GM20000 (cell line): ENCODE measurements at regions not wholly inside any gene's neighbourhood (a gene's known extent, or its start where the extent isn't known, plus 50 kb on each side); places are given as distances from the start of the nearest gene placed in this dataset.

Experiments
- DNase-seq: peaks from one replicate; pipeline ENCODE4 v3.0.0; 2012; ENCODE audit warnings: low spot score
- TF ChIP-seq, protein P1 (sequence below): IDR thresholded peaks from 2 replicates; pipeline ENCODE4 v1.5.1; 2012; ENCODE audit warnings: mild to moderate bottlenecking, control low read depth; ENCODE audit errors: extremely low read depth, missing control alignments

DNA sequence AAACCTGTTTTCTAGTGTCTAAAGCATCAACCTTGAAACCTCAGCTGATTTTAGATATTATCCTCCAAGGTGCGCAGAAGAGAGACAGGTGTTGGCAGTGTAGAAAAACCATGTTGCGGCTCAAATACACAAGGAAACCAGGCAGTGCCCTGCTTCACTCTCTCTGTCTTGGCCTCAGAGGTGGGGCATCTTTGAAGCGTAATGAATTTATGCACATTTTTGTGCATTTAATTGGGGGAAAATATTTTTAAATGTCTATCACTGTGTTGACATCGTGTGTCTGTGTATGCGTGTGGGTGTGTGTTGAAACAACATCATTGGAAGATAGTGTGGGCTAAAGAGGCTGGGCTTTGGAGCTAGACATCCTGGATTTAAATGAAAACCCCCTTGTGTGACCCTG, 334.0 kb upstream of the CHD6 start:
- TF ChIP-seq, protein P1, sequence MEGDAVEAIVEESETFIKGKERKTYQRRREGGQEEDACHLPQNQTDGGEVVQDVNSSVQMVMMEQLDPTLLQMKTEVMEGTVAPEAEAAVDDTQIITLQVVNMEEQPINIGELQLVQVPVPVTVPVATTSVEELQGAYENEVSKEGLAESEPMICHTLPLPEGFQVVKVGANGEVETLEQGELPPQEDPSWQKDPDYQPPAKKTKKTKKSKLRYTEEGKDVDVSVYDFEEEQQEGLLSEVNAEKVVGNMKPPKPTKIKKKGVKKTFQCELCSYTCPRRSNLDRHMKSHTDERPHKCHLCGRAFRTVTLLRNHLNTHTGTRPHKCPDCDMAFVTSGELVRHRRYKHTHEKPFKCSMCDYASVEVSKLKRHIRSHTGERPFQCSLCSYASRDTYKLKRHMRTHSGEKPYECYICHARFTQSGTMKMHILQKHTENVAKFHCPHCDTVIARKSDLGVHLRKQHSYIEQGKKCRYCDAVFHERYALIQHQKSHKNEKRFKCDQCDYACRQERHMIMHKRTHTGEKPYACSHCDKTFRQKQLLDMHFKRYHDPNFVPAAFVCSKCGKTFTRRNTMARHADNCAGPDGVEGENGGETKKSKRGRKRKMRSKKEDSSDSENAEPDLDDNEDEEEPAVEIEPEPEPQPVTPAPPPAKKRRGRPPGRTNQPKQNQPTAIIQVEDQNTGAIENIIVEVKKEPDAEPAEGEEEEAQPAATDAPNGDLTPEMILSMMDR = no peak
- DNase-seq = no peak

DNA sequence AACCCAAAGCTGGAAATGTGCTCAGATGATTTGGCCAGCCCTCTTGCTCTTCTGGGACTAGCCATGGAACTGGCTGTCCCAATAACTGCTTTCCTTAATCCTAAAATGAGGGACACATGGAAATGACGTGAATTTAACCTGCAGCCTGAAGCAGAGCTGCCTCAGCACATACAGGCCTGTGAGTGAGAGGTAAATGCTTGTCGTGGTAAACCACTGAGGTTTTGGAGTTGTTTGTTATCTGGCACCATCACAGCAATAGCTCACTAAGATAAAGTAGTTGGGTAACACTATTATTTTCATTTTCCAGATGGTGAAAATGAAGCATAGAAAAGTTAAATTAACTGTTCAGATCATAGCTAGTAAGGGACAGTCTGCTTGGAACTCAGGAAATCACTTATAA, 333.4 kb upstream of the CHD6 start:
- TF ChIP-seq, protein P1 = no peak

DNA sequence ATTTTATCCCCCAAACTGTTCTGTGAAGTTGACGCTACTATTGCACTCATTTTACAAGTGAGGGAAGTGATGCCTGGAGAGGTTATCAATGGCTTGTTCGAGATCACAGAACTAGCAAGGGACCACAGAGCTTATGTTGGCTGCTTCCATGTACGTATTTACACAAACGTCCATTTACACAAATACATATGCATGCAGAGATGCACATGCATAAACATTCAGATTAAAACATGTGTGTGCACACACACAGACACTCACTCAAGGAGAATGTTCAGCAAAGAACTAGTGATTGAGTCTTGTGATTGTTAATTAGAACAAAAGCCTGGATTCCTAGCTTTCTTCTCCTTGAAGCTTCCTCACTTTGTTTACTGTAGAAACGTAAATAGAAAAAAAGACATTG, 321.5 kb upstream of the CHD6 start:
- TF ChIP-seq, protein P1 = no peak
- no peak for DNase-seq

More for the DNA sequence above, 333.4 kb upstream of the CHD6 start:
- no peak for DNase-seq

DNA sequence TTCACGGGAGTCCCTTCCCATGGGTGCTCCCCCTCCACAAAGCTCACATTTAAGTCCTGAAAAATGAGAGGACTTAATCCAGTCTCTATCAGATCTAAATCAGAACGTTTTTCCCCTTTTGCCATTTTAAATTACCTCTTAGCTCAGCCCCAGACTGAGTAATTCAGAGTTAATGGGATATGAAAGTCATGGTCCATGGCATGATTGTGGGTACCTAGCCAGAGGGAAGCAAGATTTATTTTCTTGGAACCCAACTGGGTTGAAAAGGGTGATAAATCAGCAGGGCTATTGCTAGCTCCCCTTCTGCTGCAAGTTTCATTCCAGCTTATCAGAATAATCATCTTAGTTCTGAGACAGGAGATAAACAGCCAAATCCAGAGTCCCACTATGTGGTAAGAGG, 320.2 kb upstream of the CHD6 start:
- DNase-seq = no peak
- TF ChIP-seq, protein P1 = no peak

DNA sequence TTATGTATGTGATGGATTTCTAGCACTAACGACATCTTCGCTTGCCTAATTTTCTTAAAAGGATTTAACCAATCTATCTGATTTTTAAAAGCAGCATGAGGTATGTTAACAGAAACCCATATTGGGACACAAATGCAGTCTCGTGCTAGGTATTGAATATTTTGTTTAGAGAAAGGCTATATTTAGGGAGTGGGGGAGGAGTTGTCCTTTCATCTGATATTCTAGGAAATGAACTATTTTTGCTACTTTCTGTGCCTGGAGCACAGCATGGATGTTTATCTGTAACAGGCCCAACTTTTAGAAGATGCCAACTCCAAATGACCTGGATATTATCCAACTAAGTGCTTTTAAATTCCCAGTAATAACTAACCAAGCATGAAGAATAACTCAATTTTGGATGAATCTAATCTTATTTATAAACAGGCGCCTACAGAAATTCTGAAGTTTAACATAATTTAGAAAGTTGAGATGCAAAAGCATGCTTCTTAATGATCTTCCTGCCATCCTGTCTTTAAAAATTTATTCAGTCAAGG, 317.1 kb upstream of the CHD6 start:
- DNase-seq = no peak
- TF ChIP-seq, protein P1 = no peak

DNA sequence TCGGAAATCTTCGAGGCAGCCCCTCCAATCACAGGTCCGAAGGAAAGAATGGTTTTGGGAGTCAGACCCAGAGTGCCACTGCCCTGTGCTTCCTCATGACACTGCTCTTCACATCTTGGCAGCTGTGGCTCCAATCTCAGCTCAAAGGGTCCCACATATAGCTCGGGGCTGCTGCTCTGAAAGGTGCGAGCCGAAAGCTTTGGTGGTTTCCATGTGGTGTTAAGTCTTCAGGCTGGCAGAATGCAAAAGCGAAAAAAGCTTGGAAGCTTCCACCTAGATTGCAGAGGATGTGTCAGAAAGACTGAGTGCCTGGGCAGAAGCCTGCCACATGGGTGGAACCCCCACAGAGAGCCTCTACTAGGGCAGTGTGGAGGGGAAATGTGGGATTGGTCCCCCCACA, 314.3 kb upstream of the CHD6 start:
- no peak for DNase-seq
- TF ChIP-seq, protein P1 = no peak

DNA sequence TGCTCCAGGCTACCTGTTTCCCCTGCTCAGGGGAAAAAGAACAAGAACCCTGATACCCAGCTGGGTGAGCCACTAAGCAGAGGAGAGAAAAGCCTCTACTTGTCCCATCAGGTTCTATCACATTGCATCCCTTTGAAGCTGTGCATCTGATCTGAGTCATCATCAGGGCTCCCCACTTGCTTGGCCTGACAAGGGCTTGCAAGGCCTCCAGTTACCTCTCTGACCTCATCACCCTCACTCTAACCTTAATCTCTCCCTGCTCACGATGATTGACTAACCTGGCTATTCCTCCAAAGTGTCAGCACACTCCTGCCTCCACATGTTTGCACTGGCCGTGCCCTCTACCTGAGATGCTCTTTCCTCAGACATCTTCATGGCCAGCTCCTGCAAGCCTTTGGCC, 309.5 kb upstream of the CHD6 start:
- no peak for DNase-seq
- TF ChIP-seq, protein P1 = no peak
